Epidermal melanocyte (primary cell): ENCODE measurements at regions not wholly inside any gene's neighbourhood (a gene's known extent, or its start where the extent isn't known, plus 50 kb on each side); places are given as distances from the start of the nearest gene placed in this dataset.
"Not testable (repeated sequence)": the region's sequence is repeated elsewhere in the genome, so short reads cannot be mapped to it uniquely, and the experiment has no call there.

Source experiments
- DNase-seq: peaks from one replicate; pipeline ENCODE4 v3.0.0; 2011; ENCODE audit warnings: low spot score; ENCODE audit not compliant: insufficient read length

DNA sequence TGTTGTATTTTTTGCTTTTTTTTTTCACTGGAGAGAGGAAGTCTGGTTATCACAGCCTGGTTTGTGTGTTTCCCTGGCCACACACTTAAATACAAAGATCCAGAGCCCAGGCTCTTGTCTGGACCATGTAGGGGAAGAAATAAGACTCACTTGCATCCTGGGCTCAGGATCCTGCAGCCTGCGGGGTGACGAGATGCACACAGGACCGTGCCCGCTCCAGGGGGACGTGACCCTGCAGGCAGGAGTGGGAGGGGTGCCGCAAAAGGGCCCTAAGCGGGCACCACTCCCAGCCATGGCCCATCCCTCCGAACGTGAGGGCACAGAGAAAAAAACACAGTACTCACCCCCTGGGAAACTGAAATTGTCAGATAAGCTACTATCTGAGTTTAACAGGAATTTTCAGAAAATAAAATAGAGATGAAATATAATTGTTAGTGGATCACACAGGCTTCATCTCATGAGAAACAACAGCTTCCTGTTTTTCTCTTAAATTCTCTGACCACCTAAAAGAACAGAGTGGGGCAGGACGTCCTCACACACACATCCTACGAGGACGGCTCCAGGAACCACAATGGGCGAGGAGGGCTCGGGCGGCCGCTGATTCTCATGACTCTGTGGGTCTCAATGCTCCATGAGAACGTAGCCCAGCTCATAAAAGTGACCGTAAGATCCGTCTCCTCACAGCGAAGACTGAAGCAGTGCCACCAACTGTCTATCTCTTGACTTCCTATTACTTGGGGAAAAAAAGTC, 142.6 kb upstream of the ALKAL2 start:
- DNase-seq: no peak

DNA sequence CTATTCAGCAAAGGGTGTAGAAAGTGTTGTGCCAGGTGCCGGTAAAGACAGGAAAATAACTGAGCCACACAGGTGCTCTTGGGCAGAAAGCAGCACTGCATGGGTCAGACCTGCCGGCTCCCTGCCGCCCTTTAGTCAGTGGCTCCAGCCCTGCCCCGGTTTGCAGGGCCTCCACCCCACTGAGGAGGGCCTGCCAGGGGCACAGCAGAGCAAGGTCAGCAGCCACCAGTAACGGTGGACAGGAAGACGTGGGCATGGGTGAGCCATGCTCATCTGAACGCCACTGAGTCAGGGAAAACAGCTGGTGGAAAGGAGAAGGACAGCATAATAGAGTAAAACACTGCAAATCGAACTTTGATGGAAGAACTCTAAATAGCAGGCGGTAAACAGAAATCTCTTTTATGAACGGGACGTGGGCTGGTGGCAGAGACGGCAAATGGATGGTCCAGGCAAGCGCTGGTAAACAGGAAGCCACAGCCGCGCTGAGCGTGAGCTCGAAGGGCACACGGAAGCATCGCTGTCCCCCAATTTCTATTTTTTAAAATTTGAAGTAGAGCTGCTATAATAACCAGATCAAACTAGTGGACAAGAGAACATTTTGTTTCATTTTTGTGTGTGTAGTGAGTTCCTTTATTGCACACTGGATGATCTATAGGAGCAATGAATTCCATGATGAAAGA, 141.8 kb upstream of the ALKAL2 start:
- DNase-seq: no peak

DNA sequence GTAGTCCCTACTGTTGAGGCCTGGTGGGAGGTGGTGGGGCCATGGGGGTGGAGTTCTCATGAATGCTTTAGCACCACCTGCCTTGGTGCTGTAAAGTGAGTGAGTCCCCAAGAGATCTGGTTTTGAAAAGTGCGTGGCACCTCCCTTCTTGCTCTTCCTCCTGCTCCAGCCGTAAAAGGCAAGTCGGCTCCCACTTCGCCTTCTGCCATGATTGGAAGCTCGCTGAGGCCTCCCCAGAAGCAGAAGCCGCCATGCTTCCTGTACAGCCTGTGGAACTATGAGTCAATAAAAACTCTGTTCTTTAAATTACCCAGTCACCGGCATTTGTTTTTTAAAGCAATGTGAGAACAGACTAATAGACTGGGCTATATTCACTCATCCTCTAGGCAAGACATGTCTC, 141.3 kb upstream of the ALKAL2 start:
- no peak for DNase-seq

DNA sequence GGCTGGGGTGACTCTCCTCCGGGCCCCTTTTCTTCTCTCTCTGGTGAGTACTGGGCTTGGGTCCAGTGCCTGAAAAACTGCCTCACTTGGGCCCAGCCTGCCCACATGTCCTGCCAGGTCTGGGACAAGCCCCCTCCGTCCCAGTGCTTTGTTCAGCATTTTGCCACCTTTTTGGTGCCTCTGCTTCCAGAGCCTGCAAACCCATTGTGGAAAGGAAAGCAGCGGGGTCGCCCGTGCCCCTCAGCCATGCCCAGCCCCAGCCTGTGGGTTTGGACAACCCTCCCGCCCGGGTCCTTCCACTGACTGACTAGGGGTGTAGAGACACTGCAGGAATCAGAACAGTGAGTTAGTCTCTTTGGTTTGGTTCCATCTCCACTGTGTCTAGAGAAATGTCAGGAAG, 140.7 kb upstream of the ALKAL2 start:
- no peak for DNase-seq

DNA sequence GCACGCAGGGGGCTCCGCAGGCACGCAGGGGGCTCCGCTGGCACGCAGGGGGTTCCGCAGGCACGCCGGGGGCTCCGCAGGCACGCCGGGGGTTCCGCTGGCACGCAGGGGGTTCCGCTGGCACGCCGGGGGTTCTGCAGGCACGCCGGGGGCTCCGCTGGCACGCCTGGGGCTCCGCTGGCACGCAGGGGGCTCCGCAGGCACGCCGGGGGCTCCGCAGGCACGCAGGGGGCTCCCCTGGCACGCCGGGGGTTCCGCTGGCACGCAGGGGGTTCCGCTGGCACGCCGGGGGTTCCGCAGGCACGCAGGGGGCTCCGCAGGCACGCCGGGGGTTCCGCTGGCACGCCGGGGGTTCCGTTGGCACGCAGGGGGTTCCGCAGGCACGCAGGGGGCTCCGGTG, 138.8 kb upstream of the ALKAL2 start:
- not testable (repeated sequence) for DNase-seq

DNA sequence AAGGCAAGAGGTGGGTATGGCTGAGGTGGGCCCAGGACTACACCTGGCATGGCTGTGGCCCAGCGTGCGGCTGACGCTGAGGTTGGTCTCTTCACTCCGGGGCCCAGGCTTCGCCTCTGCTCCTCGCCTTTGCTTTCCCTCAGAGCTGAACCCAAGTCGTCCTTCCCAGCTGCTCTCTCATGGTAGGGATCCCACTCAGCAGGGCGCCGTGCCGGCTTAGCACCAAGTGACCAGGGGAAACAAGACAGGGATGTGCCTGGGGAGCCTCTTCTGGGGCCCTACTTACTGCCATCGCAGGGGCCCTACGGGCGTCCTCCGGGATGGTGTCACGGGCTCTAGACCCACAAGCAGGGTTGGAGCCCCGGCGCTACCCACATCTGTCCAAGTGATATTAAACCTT, 138.1 kb upstream of the ALKAL2 start:
- DNase-seq: no peak

DNA sequence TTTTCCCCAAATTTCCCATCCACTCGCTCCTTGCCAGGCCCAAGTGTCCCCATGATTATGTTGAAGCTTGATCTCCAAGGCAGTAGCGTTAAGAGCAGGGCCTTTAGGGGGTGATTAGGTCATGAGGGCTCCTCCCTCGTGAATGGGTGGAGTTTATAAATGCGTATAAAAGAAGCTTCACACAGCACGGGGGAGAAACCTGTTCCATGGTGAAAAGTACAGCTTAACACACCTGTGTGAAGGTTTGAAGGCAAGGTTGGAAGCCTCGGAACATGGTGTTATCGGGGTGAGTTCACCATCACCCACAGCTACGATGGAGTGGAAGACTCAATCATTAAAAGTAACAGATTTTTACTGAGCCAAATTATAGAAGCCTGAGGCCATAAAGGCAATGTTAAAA, 137.4 kb upstream of the ALKAL2 start:
- no peak for DNase-seq

DNA sequence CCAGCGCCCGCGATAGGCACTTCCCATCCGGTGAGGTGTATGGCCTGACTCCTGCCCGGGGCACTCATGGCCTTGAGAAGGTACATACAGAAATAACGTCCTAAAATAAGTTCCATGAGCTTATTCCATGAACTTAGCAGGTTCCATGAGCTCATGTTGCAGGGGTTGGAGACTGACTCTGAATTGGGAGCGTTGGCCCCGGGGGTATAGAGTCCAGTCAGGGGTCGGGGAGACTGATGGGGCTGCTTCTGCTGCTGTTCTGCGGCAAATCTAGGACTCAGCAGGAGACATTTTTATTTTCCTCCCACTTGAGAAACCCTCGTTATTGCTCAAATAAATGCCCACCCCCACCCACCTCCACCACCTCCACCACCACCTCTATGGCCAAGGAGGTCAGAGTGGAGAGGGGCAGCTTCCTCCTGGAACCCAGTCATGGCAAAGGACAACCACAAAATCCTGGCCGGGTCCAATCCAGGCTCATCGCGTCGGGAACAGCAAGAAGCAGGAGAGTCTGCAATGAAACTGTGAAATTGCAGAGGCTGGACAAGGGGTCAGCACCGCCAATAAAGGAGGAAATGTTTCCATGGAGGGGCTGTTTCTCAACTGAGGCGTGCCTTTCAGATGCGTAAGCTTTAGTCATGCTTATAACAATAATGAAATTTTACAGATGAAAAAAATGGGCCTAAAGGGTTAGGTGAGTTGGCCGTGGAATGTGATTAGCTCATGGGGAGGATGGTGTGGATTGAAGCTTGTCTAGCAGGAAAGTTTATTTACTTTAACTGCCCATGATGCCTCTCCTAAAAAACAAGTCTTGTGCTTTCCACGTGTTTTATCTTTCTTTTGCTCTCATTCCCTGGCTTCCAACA, 136.6 kb upstream of the ALKAL2 start:
- no peak for DNase-seq

DNA sequence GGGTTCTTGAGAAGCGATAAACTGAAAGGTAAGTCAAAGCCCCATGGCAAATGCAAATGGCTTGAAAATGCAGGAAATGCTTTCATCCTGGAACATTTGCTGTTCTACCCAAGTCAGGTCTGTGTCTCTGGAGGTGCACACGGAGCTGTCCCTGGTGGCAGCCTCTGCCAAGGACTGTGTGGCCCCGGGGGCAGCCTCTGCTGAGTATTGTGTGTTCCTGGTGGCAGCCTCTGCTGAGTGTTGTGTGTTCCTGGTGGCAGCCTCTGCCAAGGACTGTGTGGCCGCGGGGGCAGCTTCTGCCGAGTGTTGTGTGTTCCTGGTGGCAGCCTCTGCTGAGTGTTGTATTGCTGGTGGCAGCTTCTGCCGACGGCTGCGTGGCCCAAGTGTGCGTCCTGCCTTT, 135.6 kb upstream of the ALKAL2 start:
- DNase-seq: no peak

DNA sequence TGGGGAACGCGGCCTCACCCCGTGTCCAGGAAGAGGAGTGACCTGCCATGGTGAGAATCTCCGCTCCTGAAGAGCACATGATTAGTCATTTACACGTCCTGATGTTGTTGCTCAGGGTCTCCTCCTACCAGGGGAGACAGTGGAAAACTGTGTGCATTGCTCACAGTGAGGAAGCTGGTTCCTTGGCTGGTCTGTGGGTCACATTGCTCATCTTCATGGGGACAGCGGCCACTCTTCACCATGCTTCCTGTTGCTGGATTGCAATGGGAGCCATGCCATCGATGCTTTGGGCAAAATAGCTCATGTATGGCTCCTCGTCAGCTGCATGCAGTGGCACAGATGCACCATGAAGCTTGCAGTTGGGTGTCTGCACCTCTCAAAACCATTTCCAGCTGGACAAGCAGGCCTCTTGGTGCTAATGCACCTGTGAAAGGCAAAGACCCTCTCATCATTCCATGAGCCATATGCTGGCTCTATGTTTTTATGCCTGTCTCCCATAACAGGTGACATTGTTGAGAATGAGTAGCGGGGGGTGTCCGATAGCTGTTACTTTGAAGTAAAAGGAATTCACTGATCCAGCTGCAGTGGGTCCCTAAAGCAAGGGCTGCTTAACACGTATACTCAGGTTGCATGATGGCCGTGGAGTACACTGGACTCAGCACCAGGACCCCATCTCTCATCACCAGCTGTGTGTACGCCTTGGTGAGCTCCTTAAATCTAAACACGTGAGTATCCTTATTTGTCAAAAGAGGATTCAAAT, 135.0 kb upstream of the ALKAL2 start:
- DNase-seq: no peak

DNA sequence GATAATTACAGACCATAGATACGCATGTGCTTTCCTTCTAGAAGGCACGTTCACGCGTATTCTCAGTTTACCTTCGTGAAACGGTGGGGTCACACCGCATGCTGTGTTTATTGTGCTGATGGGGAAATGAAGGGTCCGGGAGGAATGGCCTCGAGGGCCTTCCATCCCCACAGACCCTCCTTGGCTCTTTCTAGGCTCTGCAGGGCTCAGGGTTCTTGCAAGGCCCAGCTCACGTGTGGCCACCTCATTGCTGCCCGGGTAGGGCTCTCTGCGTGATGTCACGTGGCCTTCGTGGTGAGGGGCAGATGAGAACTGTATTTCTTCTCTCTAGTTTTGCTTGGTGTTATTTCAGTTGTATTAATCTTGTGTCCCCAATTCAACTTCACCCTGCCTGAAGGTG, 133.5 kb upstream of the ALKAL2 start:
- DNase-seq: no peak

DNA sequence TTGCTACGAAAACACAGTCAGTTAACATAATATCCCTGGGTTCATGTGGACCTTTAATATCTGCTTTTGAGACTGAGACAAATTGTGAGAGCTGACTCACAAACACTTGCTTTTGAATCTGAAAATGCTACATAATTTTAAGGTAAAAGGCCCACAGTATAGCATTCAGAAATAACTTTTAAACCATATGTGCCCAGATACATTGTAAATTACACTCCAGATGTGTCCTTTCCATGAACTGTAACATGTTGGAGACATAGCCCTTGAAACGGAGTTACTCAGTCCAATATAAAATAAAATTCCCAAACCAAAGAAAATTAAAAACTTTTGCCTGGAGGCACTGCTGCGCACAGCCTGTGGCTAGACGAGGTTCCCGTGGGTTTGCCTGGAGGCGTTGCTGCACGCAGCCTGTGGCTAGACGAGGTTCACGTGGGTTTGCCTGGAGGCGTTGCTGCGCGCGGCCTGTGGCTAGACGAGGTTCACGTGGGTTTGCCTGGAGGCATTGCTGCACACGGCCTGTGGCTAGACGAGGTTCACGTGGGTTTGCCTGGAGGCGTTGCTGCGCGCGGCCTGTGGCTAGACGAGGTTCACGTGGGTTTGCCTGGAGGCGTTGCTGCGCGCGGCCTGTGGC, 131.9 kb upstream of the ALKAL2 start:
- no peak for DNase-seq

DNA sequence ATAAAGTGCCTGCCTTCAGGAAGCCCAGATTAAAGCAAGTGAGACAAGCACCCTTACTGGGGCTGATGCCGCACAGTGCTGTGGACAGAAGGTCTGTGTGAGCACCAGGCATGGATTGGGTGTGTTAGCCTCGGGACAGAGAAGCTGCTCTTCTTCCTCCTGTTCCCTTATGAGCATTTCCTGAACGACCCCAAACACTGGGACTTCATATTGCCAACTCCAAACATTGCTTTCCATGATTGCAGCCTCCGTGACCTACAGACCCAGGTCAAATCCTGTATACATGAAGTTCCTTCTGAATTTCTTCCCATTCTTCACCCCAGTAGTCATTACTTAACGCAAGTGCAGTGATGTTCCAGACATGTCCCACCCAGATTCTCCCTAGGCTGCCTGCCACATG, 129.8 kb upstream of the ALKAL2 start:
- no peak for DNase-seq

DNA sequence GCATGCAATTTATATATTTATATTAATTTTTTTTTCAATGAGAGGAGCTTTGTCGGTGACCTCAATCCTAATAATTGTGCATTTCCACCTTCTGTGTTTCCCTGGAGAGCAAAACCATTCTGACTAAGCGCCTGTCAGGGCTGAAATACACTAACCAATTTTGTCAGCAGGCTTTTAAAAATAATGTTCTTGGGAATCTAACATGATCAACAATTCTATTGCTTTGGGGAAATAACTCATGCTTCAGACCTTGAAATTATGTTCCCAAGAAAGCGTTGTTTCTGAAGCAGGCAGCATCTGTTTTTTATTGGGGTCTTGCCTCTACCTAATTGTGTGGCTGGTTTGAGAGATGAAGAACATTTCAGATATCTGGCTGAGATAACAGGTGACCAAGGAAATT, 129.1 kb upstream of the ALKAL2 start:
- DNase-seq: no peak

DNA sequence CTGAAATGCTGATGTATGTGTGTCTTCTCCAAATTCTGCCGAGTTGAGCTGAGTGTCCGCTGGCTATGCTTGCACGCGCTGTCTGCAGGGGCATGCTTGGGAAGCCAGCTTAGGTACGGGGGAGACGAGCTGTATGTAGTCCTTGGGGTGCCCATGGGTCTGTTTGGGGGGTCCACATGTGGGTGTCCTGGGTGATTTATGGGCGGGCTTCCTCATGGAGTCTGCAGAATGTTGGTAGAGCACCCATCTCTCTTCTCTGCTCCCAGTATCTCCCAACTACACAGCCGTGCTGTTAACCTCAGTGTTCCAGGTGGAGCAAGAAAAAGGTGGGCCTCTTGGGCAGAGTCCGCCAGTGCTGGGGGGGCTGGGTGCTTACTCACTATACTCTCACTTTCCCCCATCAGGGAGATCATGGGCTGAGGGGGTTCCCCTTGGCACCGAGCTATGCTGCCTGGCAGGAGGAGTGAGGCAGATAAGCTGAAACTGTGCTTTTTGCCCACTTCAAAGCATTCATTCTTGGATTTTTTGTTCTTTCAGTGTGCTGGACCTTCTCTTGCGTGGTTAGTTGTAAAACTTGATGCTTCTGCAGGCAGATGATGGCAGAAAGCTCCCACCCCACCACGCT, 128.2 kb upstream of the ALKAL2 start:
- DNase-seq: no peak

DNA sequence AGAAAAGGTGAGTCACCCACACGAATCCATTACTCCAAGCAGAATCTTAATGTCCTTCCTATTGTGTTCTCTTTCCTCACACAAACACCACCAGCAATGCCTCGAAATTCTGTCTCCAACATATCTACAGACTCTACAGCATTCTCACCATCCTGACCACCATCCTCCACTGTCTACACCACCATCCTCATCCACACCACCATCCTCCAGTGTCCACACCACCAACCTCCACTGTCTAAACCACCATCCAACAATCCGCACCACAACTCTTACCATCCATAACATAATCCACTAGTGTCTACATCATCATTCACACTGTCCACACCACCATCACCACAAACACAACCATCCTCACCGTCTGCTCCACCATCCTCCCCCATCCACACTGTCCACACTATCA, 121.6 kb upstream of the ALKAL2 start:
- no peak for DNase-seq

DNA sequence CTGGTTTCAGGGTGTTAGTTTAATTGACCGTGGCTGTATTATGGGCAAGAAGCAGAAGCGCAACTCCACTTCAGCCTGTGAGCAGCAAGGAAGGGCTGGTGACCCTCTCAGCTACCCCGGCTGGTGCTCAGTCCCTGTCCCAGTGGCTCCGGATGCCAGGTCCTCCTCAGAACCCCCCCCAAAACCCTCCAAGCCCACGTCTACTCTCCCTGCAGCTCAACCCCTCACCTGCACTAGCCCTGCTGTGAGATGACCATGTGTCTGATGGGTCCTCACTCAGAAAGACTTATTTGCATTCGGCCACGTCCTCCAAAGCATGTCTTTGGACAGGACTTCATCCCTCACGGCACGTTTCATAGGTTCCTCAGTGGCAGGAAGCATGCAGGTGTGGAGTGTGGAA, 119.7 kb upstream of the ALKAL2 start:
- no peak for DNase-seq

DNA sequence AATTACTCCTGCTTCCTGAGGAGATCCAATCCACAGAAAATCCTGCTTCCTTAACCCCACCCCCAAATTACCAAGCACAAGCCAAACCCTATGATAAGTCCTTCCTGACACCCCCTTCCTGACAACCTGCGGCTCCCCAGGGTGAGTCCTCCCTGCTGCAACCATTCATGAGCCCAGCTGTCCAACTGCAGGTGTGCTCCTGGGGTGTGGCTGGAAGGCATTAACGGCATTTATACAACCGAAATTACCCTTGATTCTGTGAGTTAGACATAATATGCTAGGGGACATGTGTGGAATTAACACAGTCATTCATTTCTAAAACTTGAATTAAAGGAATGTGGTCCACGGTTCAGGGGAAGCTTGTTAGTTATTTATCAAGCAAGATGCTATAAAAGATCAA, 119.0 kb upstream of the ALKAL2 start:
- no peak for DNase-seq

DNA sequence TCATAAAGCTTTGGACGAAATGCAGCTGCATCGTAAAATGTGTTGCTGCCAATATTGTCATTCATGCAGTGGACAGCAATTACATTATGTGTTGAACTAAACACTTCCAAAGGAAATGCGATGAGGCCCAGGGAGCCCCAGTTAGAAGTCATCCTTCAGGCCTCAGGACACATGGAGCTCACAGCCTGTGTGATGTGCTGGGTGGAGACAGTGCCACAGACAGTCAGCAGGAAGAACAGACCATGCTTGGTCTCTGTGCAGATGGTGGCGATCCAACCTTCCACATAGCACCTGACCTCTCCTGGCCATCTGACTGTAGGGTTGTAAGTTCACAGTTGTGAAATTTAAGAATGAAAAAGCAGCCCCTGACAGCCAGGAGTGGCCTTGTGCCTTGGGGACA, 118.3 kb upstream of the ALKAL2 start:
- no peak for DNase-seq

DNA sequence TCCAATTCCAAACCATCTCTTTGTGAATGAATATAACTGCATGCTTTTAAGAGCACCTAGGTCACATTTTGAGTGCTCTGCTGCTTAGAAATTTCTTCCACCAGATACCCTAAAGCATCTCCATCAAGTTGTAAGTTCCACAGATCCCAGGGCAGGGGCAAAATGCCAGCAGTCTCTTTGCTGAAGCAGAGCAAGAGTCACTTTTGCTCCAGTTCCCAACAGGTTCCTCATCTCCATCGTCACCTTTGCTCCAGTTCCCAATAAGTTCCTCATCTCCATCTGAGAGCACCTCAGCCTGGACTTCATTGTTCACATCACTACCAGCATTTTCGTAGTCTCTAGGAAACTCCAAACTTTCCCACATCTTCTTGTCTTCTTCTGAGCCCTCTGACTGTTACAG, 116.7 kb upstream of the ALKAL2 start:
- DNase-seq: no peak

DNA sequence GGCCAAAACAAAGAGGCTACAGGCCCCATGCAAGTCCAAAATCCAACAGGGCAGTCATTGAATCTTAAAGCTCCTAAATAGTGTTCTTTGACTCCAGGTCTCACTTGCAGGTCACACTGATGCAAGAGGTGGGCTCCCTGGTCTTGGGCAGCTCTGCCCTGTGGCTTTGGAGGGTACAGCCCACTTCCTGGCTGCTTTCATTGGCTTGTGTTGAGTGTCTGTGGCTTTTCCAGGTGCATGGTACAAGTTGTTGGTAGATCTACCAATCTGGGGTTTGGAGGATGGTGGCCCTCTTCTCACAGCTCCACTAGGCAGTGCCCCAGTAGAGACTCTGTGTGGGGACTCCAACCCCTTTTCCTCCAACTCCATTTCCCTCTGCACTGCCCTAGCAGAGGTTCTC, 115.8 kb upstream of the ALKAL2 start:
- no peak for DNase-seq
